ENCODE measurements at regions not wholly inside any gene's neighbourhood (a gene's known extent, or its start where the extent isn't known, plus 50 kb on each side); places are given as distances from the start of the nearest gene placed in this dataset.

GRCh38 chr2:156915332-156915731 is 342.2 kb upstream of the GALNT5 start:
- H3K27ac Mint-ChIP-seq, result no peak overlapping the region
- no peaks in the 10 kb centered on the region; the same call in 1 of the 2 replicates for H3K27me3 Mint-ChIP-seq (ENCODE audit: insufficient read depth)
- no peaks in the 10 kb centered on the region for H3K9me3 Mint-ChIP-seq
- H3K4me1 Mint-ChIP-seq (ENCODE audit: low read depth), result peaks cover 18% of the 10 kb centered on the region
- DNase-seq, result no peak
- no peaks in the 10 kb centered on the region for H3K36me3 Mint-ChIP-seq (ENCODE audit: low read depth)
- no peak overlapping the region for H3K4me3 Mint-ChIP-seq
- no peak for TF ChIP-seq CTCF (IDR thresholded peaks at IDR 0.05)

GRCh38 chr2:156918410-156918809 is 339.1 kb upstream of the GALNT5 start:
- Mint-ChIP-seq H3K4me3 (no peak overlapping the region), H3K27ac (no peak overlapping the region), H3K9me3 (peaks cover 4% of the 10 kb centered on the region), H3K36me3 (ENCODE audit: low read depth) (peaks cover 4% of the 10 kb centered on the region; the same call in 1 of the 2 replicates), H3K4me1 (ENCODE audit: low read depth) (peaks cover 19% of the 10 kb centered on the region), H3K27me3 (ENCODE audit: insufficient read depth) (no peaks in the 10 kb centered on the region; the same call in 1 of the 2 replicates)
- TF ChIP-seq CTCF (IDR thresholded peaks at IDR 0.05), result no peak
- no peak for DNase-seq

- peaks cover 23% of the 10 kb centered on the region for H3K4me1 Mint-ChIP-seq (ENCODE audit: low read depth)
- peaks cover 14% of the 10 kb centered on the region for H3K9me3 Mint-ChIP-seq
- H3K27ac Mint-ChIP-seq, result no peak overlapping the region
- peaks cover 6% of the 10 kb centered on the region; the same call in 1 of the 2 replicates for H3K36me3 Mint-ChIP-seq (ENCODE audit: low read depth)
- no peak for DNase-seq
- H3K27me3 Mint-ChIP-seq (ENCODE audit: insufficient read depth), result no peaks in the 10 kb centered on the region; the same call in 1 of the 2 replicates
- H3K4me3 Mint-ChIP-seq, result no peak overlapping the region
- TF ChIP-seq CTCF (IDR thresholded peaks at IDR 0.05), result no peak
Observed at GRCh38 chr2:156930423-156930822, 327.1 kb upstream of the GALNT5 start.

- Mint-ChIP-seq H3K4me1 (ENCODE audit: low read depth) (peaks cover 26% of the 10 kb centered on the region), H3K27ac (peak overlapping the region; percentile 37; the same call in 1 of the 2 replicates), H3K9me3 (no peaks in the 10 kb centered on the region), H3K4me3 (no peak overlapping the region; the same call in 1 of the 2 replicates), H3K27me3 (ENCODE audit: insufficient read depth) (no peaks in the 10 kb centered on the region; the same call in 1 of the 2 replicates), H3K36me3 (ENCODE audit: low read depth) (no peaks in the 10 kb centered on the region)
- TF ChIP-seq CTCF (IDR thresholded peaks at IDR 0.05), result no peak
- DNase-seq, result peak; percentile 10
Observed at GRCh38 chr2:156933645-156934225, 323.8 kb upstream of the GALNT5 start.

GRCh38 chr2:156935616-156936015 is 321.9 kb upstream of the GALNT5 start:
- no peak overlapping the region for H3K4me3 Mint-ChIP-seq
- H3K9me3 Mint-ChIP-seq, result no peaks in the 10 kb centered on the region
- no peaks in the 10 kb centered on the region for H3K36me3 Mint-ChIP-seq (ENCODE audit: low read depth)
- H3K27me3 Mint-ChIP-seq (ENCODE audit: insufficient read depth), result no peaks in the 10 kb centered on the region; the same call in 1 of the 2 replicates
- TF ChIP-seq CTCF (IDR thresholded peaks at IDR 0.05), result no peak
- peaks cover 26% of the 10 kb centered on the region for H3K4me1 Mint-ChIP-seq (ENCODE audit: low read depth)
- H3K27ac Mint-ChIP-seq, result no peak overlapping the region
- no peak for DNase-seq
